Fibroblast of skin of abdomen (primary cell): ENCODE measurements at regions not wholly inside any gene's neighbourhood (a gene's known extent, or its start where the extent isn't known, plus 50 kb on each side); places are given as distances from the start of the nearest gene placed in this dataset.
A peak's percentile ranks its signal among the peaks of the same experiment; 100 is the strongest.

Experiments
- DNase-seq: peaks from one replicate; pipeline ENCODE4 v3.0.0-alpha.2; 2013

DNA sequence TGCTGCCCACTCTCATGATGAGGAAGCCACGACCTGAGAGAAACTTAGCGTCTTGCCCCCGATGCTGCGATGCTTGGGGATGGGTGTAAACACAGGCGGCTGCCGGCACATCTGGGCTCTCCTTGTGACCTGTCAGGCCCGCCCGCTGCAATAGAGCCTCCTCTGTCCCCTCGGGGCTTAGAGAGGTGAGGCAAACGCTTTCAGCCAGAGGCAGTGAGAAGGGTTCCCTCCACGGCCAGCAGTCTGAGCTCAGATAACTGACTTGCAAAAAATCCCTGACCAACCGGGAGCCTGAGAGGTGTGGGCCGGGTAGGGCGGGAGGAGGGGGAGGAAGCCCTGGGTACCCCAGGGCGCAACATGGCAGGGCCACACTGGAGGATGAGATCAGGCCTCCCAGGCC lies 260.6 kb downstream of the C16orf95 start:
- DNase-seq = no peak

GRCh38 chr16:87057211-87057881 lies 259.8 kb downstream of the C16orf95 start:
- DNase-seq = no peak

DNA sequence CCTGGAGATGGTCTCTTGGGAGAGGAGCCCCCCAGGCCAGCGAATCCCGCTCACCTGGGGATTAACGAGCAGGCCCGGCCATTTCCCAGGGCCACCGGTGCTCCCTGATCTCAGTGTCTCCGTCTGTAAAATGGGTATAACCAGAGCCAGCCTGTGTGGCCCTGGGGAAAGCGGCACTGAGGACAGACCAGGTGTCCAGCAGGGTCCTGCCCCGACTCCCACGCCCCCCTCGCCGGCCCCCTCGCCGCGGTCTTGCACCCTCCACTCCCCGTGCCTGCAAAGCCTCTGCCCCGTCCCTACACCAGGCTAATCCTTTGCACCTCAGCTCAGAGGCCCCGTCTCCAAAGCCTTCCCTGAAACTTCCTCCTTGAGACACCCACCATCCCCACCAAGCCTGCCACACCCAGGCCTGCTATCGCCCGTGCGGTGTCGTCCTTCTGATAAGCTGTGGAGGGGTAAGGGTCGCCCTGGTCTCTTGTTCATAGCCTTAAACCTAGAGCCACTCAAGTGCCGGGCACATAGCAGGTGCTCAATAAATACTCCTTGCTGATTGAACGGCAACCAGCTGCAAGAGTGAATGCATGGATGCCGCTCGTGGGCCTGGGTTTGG lies 259.1 kb downstream of the C16orf95 start:
- no peak for DNase-seq

GRCh38 chr16:87058728-87059250 lies 258.4 kb downstream of the C16orf95 start:
- DNase-seq = no peak

DNA sequence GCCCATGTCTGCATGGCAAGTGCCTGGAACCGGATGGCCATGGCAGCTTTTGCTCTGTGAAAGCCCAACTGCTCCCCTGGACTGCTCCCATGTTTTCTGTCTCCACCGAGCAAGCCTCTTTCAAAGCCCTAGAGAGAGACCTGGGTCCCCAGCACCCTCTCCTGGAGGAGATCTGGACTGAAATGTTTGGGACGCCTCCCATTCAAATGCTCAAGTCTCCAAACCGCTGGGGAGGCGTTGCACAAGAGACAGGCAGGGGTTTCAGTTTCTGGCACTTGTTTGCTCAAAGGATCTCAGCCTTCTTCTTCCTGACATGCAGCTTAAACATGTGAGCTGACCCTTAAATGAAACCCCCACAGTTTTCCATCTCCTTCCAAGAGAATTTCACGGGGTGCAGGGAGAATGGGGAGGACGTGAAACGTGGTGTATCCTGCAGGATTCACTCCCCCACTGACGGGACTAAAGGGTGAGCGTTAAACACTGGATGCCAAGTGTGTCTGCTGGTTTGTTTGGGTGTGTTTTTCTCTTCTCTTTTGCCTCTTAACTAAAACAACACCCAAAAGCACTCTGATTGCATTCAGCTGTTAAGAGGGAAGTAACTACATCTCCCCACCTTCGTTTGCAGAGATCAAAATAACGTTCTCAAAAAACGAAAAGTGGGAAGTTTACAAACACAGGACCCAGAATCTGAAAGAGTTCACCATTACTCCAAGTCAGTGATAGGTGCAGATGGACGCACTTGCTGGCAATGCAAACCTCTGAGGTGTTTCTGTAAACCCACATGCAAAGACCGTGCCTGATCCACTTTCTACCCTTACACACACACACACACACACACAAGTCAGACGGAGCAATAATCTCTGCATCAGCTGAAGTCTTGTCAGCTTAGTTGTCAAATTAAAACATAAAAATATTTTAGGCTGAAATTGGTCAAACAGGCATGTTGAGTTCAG lies 256.9 kb downstream of the C16orf95 start:
- peak; percentile 61 for DNase-seq

DNA sequence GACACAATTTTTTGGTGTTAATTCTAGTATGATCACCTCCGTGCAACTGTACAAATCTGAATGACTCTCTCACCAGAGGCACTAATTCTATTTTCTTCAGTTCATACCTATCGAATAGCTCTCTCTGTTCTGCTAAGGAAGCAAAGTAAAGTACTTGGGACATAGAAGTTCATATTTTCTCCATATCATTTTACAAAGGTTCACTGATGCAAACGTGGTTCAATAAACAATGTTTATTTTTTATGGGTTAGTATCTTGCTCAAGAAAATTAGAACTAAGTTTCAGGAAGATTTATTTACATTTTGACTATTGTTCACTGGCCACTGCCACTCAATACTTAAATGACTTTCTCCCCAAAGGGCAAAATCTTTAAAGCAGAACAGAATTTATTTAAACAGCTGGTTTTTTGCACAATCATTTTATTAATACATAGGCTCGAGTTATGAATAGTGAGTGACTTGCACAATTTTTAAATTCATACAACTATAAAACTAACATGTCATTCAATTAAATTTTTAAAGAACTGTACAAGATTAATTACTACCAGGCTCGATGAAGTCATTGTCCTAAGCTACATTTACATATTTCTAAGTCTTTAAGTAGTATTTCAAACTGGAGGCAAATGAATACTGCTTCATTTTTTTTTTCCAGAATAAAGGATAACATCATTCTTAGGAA lies 255.8 kb downstream of the C16orf95 start:
- no peak for DNase-seq

DNA sequence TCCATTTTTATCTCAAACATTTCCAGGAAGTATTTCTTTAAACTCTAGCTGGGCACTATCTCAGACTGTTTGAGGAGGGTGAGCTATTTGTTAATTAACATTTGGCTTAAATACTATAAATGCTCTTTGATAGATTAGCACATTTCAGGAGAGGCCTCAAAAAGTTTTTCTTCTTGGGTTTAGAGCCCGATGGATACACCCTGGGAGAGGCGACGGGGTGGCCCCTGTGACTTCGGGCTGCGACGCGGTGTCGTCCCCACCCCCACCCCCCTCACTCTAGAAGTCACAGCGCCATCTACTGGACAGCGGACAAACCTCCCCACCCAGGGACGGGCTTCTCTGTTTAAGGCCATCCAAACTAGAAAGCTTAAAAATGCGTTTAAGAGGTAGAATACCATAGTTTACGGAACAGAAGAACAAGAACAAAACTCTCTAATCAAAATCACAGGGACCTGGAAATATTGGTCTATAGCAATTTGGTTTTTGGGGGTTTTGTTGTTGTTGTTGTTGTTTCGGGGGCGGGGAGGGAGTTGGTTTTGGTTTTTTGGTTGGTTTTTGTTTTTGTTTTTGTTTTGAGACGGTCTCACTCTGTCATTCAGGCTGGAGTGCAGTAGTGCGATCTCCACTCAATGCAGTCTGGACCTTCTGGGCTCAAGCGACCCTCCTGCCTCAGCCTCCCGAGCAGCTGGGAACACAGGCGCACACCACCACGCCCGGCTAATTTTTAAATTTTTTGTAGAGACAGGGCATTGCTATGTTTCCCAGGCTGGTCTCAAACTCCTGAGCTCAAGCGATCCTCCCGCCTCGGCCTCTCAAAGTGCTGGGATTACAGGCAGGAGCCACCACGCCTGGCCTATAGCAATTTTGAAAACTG lies 254.4 kb downstream of the C16orf95 start:
- DNase-seq = peak; percentile 65

DNA sequence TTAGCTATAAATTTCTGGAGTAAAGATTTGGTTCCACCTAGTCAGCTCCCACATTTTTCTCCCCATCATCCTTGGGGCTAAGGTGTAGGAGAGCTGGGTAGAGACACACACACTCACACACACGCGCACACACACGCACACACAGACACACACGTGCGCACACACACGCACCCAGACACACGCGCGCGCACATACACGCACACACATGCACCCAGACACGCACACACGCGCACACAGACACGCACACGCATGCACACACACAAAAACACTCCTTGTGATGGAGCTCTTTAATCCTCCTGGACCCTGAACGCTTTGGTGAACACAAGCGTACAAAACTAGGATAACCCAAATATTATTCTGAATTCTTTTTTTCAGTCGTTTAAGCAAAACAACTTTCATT lies 253.6 kb downstream of the C16orf95 start:
- no peak for DNase-seq

- DNase-seq = no peak
Measured at GRCh38 chr16:87064731-87065445, 252.3 kb downstream of the C16orf95 start.

DNA sequence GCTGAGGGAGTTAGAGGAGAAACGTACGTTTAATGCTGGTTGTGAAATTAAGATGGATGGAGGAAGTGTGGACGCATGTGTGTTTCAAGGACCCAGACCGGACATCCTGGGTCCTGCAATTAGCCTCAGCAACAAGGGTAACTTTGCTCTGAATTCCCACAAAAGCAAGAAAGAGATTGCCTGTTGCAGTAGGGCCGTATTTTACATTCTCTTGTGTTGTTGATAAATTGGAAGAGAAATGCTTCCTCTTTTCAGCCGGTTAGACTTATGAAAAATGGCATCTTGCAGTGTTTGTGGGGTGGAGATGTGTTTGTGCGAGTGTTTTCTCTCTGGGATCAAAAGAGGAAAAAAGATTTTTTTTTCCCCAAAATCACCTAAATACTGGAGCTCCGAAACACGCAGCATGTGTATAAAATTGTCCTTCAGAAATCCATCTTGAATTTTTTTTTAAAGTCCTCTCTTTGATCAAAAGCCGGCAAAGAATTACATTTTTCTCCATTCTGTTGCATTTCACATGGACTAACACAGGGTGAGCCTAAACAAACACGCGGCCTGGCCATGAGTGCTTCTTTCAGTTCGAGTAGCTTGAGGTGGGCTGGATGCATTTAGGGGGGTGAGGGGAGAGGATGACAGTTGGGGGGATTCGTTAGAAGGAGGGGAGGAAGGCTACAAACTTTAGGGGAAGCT lies 251.6 kb downstream of the C16orf95 start:
- DNase-seq = no peak

DNA sequence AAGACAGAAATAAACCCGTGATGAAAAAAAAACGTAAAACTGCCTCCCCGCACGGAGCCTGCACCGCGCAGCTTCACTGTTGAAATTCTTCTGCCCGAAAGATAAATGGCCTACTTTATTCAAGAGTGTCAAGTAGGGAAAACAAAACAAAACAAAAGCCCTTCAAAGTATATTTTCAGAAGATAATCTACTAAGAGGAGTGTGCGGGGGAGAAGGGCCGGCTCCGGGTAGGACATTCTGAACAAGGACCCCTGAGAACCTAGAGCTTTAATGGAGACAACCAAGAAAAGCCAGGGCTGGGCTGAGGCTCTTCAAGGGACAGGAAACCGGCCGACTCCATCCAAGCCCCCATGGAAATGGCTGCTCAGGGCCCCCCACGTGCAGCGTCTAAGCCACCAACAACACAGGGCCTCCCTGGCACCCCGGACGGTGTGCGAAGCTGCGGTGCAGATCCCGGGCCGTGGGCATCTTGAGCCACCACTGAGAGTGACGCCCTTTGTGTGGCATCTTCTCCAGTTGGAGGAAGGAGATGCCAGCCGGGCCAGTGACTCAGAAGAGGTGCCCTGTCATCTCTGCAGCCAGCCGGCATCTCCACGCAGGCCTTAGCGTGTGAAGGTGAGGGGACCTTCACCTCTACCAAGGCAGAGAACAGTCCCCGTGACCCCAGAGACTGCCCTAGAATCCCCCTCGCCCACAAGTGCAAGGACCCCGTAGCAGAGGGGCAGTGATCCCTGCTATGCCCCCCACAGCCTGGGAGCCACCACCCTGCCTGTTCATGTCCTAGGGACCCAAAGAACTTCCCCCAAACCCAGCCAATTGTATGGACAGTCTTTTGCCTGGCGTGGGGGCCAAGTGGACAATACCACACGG lies 250.8 kb downstream of the C16orf95 start:
- DNase-seq = no peak

DNA sequence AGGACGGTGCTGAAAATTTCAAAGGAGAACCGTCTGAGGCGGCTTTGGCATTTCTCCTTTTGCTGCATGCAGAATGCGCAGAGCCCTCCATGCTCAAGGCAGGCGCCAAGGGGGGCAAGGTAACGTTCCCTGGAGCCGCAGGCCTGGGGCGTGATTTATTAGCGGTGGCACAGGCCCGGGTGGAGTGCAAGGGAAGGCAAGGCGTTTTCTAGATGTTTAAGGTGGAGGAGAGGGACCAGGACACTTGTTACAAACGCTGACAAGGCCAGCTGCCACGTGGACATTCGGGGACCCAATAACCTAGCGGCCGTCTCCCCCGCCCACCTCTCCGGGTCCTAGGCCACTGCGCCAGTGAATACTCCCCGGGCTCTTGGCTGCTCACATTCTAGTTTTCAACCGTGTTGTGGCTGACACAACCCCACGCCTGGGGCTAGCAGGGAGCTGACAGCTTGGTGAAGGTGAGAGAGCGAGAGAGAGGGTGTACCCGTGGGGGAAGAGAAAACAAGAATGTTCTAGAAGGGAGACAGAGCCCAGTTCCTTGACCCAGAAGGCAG lies 250.1 kb downstream of the C16orf95 start:
- DNase-seq = no peak

- DNase-seq = peak; percentile 38
Measured at GRCh38 chr16:87067836-87068761, 249.1 kb downstream of the C16orf95 start.

DNA sequence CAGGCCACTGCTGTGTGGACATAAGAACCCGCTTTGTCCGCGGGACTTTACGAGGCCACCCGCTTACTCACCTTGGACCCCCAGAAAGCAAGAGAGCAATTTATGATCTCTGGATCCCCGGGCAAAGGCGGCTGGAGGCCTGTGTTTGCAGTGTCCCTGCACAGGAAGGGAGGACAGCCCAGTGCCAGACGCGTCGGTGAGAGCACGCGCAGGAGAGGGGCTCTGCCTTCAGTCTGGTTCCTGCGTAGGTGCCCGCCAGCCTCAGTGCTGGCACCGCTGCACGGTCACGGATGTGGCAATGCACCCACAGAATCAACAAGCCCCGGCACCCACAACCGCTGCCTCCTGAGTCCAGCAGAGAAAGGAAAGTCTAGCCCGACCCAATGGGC lies 248.4 kb downstream of the C16orf95 start:
- no peak for DNase-seq

GRCh38 chr16:87070657-87071056 lies 246.5 kb downstream of the C16orf95 start:
- DNase-seq = no peak

- no peak for DNase-seq
Measured at GRCh38 chr16:87072101-87072500, 245.1 kb downstream of the C16orf95 start.

DNA sequence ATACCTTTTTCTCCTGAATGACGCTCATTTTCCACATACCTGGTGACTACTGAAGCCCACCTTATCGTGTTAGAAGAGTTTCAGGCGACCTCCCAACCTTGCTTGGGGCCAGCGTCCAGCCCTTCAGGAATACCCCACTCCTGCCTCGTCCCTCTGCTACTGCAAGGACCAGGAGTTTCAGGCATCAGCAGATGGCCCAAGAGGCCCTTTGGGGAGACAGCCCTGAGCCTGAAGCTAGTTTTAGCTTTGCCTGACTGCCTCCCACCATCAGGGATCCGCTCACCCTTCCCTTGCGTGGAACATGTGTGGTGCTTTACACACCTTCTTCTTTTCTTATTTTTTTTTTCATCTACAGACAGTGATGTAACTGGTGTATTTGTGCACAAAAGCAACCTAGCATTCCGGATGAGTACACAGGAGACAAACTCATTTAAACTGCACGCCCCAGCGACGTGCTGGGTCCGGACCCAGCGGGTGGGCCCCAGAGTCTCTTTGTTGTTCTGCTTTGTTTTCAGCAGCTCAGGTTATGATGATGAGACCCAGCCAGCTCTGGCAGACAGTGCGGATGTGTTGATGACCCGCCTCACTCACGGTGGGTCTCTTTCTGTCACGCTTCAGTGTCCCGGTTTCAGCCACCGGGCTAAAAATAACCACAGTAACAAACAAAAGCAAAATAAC lies 242.4 kb downstream of the C16orf95 start:
- no peak for DNase-seq
